H9 (cell line): ENCODE measurements at regions not wholly inside any gene's neighbourhood (a gene's known extent, or its start where the extent isn't known, plus 50 kb on each side); places are given as distances from the start of the nearest gene placed in this dataset.

ENCODE experiments used
- DNase-seq: peaks from one replicate; pipeline ENCODE4 v3.0.0-alpha.2; 2017
- H2AFZ ChIP-seq: one replicate; pipeline ENCODE4 v1.6.1; 2013; ENCODE audit warnings: mild to moderate bottlenecking, low read length, control low read depth, moderate library complexity
- H2AK5ac ChIP-seq: 2 replicates; pipeline ENCODE4 v1.6.1; 2013; ENCODE audit warnings: low read length, control low read depth, mixed read lengths; ENCODE audit not compliant: insufficient read length
- H2BK120ac ChIP-seq: one replicate; pipeline ENCODE4 v1.6.1; 2013; ENCODE audit warnings: low read depth, mild to moderate bottlenecking, low read length, control low read depth, inconsistent platforms; ENCODE audit not compliant: poor library complexity, severe bottlenecking
- H2BK12ac ChIP-seq: 2 replicates; pipeline ENCODE4 v1.6.1; 2013; ENCODE audit warnings: low read length, control low read depth, mixed read lengths, low read depth; ENCODE audit not compliant: insufficient read length
- H2BK15ac ChIP-seq: 2 replicates; pipeline ENCODE4 v1.6.1; 2013; ENCODE audit warnings: low read depth, low read length, control low read depth
- H2BK20ac ChIP-seq: one replicate; pipeline ENCODE4 v1.6.1; 2013; ENCODE audit warnings: low read depth, mild to moderate bottlenecking, low read length, control low read depth, inconsistent platforms; ENCODE audit not compliant: poor library complexity, severe bottlenecking
- H2BK5ac ChIP-seq: 2 replicates; pipeline ENCODE4 v1.6.1; 2013; ENCODE audit warnings: low read length, control low read depth, mixed read lengths; ENCODE audit not compliant: insufficient read length
- H3K14ac ChIP-seq: 2 replicates; pipeline ENCODE4 v1.6.1; 2013; ENCODE audit warnings: low read length, control low read depth; ENCODE audit not compliant: insufficient read depth
- H3K18ac ChIP-seq: 2 replicates; pipeline ENCODE4 v1.6.1; 2013; ENCODE audit warnings: low read depth, mild to moderate bottlenecking, mixed read lengths, low read length, control low read depth; ENCODE audit not compliant: insufficient read length
- H3K23ac ChIP-seq: 2 replicates; pipeline ENCODE4 v1.6.1; 2013; ENCODE audit warnings: low read length, control low read depth, mixed read lengths, low read depth; ENCODE audit not compliant: insufficient read length
- H3K23me2 ChIP-seq: 2 replicates; pipeline ENCODE4 v1.6.1; 2013; ENCODE audit warnings: low read depth, mild to moderate bottlenecking, mixed read lengths, low read length, control low read depth; ENCODE audit not compliant: insufficient read length, poor library complexity, severe bottlenecking
- H3K27ac ChIP-seq: 2 replicates; pipeline ENCODE4 v1.5.1; 2013; ENCODE audit warnings: low read length, control low read depth, mixed read lengths, low read depth; ENCODE audit not compliant: insufficient read length
- H3K27me3 ChIP-seq: 2 replicates; pipeline ENCODE4 v1.6.1; 2013; ENCODE audit warnings: low read length, control low read depth, inconsistent platforms; ENCODE audit not compliant: insufficient read depth
- H3K4ac ChIP-seq: 2 replicates; pipeline ENCODE4 v1.6.1; 2013; ENCODE audit warnings: low read depth, mild to moderate bottlenecking, control low read depth, inconsistent platforms, low read length, moderate library complexity
- H3K4me1 ChIP-seq: 2 replicates; pipeline ENCODE4 v1.6.1; 2013; ENCODE audit warnings: low read length, control low read depth, inconsistent platforms; ENCODE audit not compliant: insufficient read depth
- H3K4me2 ChIP-seq: 2 replicates; pipeline ENCODE4 v1.6.1; 2013; ENCODE audit warnings: low read length, control low read depth, mixed read lengths; ENCODE audit not compliant: insufficient read length, insufficient read depth
- H3K56ac ChIP-seq: 2 replicates; pipeline ENCODE4 v1.6.1; 2013; ENCODE audit warnings: low read depth, mild to moderate bottlenecking, mixed read lengths, low read length, control low read depth; ENCODE audit not compliant: insufficient read length
- H3K79me1 ChIP-seq: 2 replicates; pipeline ENCODE4 v1.6.1; 2013; ENCODE audit warnings: low read depth, mild to moderate bottlenecking, moderate library complexity, low read length, control low read depth, inconsistent platforms; ENCODE audit not compliant: insufficient read depth, poor library complexity, severe bottlenecking
- H3K79me2 ChIP-seq: 2 replicates; pipeline ENCODE4 v1.6.1; 2013; ENCODE audit warnings: low read length, control low read depth, inconsistent platforms; ENCODE audit not compliant: insufficient read depth
- H3K9ac ChIP-seq: 2 replicates; pipeline ENCODE4 v1.6.1; 2013; ENCODE audit warnings: low read length, control low read depth, mixed read lengths; ENCODE audit not compliant: insufficient read length; ENCODE audit errors: extremely low read depth
- H3K9me3 ChIP-seq: one replicate; pipeline ENCODE4 v1.6.1; 2013; ENCODE audit warnings: low read depth, low read length, inconsistent platforms; ENCODE audit not compliant: control insufficient read depth
- H3T11ph ChIP-seq: one replicate; pipeline ENCODE4 v1.6.1; 2013; ENCODE audit warnings: mild to moderate bottlenecking, low read length, control low read depth, inconsistent platforms
- H4K20me1 ChIP-seq: one replicate; pipeline ENCODE4 v1.6.1; 2013; ENCODE audit not compliant: control insufficient read depth, insufficient read length, insufficient read depth
- H4K5ac ChIP-seq: 2 replicates; pipeline ENCODE4 v1.6.1; 2013; ENCODE audit warnings: low read depth, mild to moderate bottlenecking, mixed read lengths, low read length, control low read depth; ENCODE audit not compliant: insufficient read length
- H4K8ac ChIP-seq: replicated peaks from 2 replicates; pipeline ENCODE4 v1.6.1; 2013; ENCODE audit warnings: low read length, control low read depth, mixed read lengths, low read depth; ENCODE audit not compliant: insufficient read length
- H4K91ac ChIP-seq: 2 replicates; pipeline ENCODE4 v1.6.1; 2013; ENCODE audit warnings: low read depth, mild to moderate bottlenecking, moderate library complexity, mixed read lengths, low read length, control low read depth; ENCODE audit not compliant: insufficient read length
- H3K27ac Mint-ChIP-seq, 3 experiments: 2 replicates in 2 of 3; 3 replicates in 1 of 3; pipeline ENCODE4 v1.8.0; 2020 to 2021; ENCODE audit warnings: mixed read lengths in 3 of 3, mild to moderate bottlenecking in 1 of 3, moderate library complexity in 1 of 3
- H3K27me3 Mint-ChIP-seq: 2 replicates; pipeline ENCODE4 v1.8.0; 2021; ENCODE audit warnings: low read depth, mild to moderate bottlenecking, moderate library complexity, mixed read lengths
- H3K36me3 Mint-ChIP-seq, 3 experiments: 2 replicates in 2 of 3; 3 replicates in 1 of 3; pipeline ENCODE4 v1.8.0; 2020 to 2021; ENCODE audit warnings: low read depth in 3 of 3, mixed read lengths in 3 of 3; ENCODE audit not compliant: insufficient read depth in 1 of 3
- H3K4me1 Mint-ChIP-seq, 2 experiments: 2 replicates each; pipeline ENCODE4 v1.8.0; 2020; ENCODE audit warnings: mixed read lengths in 2 of 2
- H3K4me3 Mint-ChIP-seq, 2 experiments: 2 replicates in 1 of 2; 3 replicates in 1 of 2; pipeline ENCODE4 v1.8.0; 2020 to 2021; ENCODE audit warnings: mild to moderate bottlenecking in 2 of 2, mixed read lengths in 2 of 2, moderate library complexity in 1 of 2
- H3K9me3 Mint-ChIP-seq, 2 experiments: 2 replicates in 1 of 2; 3 replicates in 1 of 2; pipeline ENCODE4 v1.8.0; 2020; ENCODE audit warnings: mild to moderate bottlenecking in 2 of 2, mixed read lengths in 2 of 2, moderate library complexity in 1 of 2
- WGBS: extraction: QIAGEN DNeasy Blood & Tissue Kit; methylation state at CpG from one replicate; pipeline ENCODE4 v1.1.7; 2013; ENCODE audit warnings: missing lambda C conversion rate, low lambda C conversion rate, mixed read lengths; ENCODE audit not compliant: insufficient read length; ENCODE audit errors: extremely low coverage; 5-methylcytosine and 5-hydroxymethylcytosine counted together
- TF ChIP-seq, protein P1 (sequence below): fragments of 200-600 bp; sonication (generic); conservative IDR thresholded peaks from 3 replicates; pipeline ENCODE4 v1.8.0; 2021; ENCODE audit warnings: antibody characterized with exemption, mild to moderate bottlenecking

- no peaks in the 10 kb centered on the region for H3K79me2 ChIP-seq
- no peak overlapping the region for H2AK5ac ChIP-seq
- Mint-ChIP-seq H3K4me3 (no peak overlapping the region), H3K27ac (no peak overlapping the region), H3K4me1 (peaks cover 7 to 11% of the 10 kb centered on the region in 2 experiments; a peak in 3 of 4 replicates), H3K36me3 (no peaks in the 10 kb centered on the region), H3K9me3 (no peaks in the 10 kb centered on the region), H3K27me3 (peaks cover 3% of the 10 kb centered on the region)
- no peaks in the 10 kb centered on the region for H3K9me3 ChIP-seq
- TF ChIP-seq, protein P1, sequence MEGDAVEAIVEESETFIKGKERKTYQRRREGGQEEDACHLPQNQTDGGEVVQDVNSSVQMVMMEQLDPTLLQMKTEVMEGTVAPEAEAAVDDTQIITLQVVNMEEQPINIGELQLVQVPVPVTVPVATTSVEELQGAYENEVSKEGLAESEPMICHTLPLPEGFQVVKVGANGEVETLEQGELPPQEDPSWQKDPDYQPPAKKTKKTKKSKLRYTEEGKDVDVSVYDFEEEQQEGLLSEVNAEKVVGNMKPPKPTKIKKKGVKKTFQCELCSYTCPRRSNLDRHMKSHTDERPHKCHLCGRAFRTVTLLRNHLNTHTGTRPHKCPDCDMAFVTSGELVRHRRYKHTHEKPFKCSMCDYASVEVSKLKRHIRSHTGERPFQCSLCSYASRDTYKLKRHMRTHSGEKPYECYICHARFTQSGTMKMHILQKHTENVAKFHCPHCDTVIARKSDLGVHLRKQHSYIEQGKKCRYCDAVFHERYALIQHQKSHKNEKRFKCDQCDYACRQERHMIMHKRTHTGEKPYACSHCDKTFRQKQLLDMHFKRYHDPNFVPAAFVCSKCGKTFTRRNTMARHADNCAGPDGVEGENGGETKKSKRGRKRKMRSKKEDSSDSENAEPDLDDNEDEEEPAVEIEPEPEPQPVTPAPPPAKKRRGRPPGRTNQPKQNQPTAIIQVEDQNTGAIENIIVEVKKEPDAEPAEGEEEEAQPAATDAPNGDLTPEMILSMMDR, result no peak
- H3K4me1 ChIP-seq, result no peaks in the 10 kb centered on the region
- H3K27me3 ChIP-seq, result no peaks in the 10 kb centered on the region
- H2BK120ac ChIP-seq, result no peak overlapping the region
- H3K18ac ChIP-seq, result no peak overlapping the region
- H3K56ac ChIP-seq, result no peak overlapping the region
- no peak overlapping the region for H2BK20ac ChIP-seq
- DNase-seq, result no peak
- no peak overlapping the region for H3K4me2 ChIP-seq
- WGBS, result no CpG with 5 or more reads among the region's 2 CpGs
- no peak overlapping the region for H2BK15ac ChIP-seq
- no peak overlapping the region for H3K27ac ChIP-seq
- H3K79me1 ChIP-seq, result no peaks in the 10 kb centered on the region
- H3T11ph ChIP-seq, result no peak overlapping the region
- no peak overlapping the region for H3K14ac ChIP-seq
- H2AFZ ChIP-seq, result no peak overlapping the region
- no peaks in the 10 kb centered on the region for H3K23me2 ChIP-seq
- no peak overlapping the region for H2BK5ac ChIP-seq
- H4K8ac ChIP-seq, result no peak overlapping the region
- no peak overlapping the region for H4K5ac ChIP-seq
- H4K20me1 ChIP-seq, result no peaks in the 10 kb centered on the region
- no peak overlapping the region for H4K91ac ChIP-seq
- no peak overlapping the region for H2BK12ac ChIP-seq
- H3K4ac ChIP-seq, result no peak overlapping the region
- no peak overlapping the region for H3K23ac ChIP-seq
- H3K9ac ChIP-seq, result no peak overlapping the region
These were observed 436.3 kb upstream of the NPVF start for GRCh38 chr7:25664593-25664992.
